Hepatocyte (in vitro differentiated cells): ENCODE measurements at regions not wholly inside any gene's neighbourhood (a gene's known extent, or its start where the extent isn't known, plus 50 kb on each side); places are given as distances from the start of the nearest gene placed in this dataset.
A peak's percentile ranks its signal among the peaks of the same experiment; 100 is the strongest.

ENCODE experiments used
- DNase-seq: peaks from one replicate; pipeline ENCODE4 v3.0.0-alpha.2; 2016; ENCODE audit warnings: low spot score
- H2AFZ ChIP-seq: fragments of 200-600 bp; sonication (generic); 2 replicates; pipeline ENCODE4 v1.6.0; 2016; ENCODE audit warnings: antibody characterized with exemption, mild to moderate bottlenecking
- H3K27ac ChIP-seq: fragments of 200-600 bp; sonication (generic); 2 replicates; pipeline ENCODE4 v1.5.1; 2016; ENCODE audit warnings: mild to moderate bottlenecking
- H3K27me3 ChIP-seq: fragments of 200-600 bp; sonication (generic); 2 replicates; pipeline ENCODE4 v1.6.1; 2016
- H3K36me3 ChIP-seq: fragments of 200-600 bp; sonication (generic); replicated peaks from 2 replicates; pipeline ENCODE4 v1.5.1; 2016; ENCODE audit warnings: low read depth; ENCODE audit not compliant: insufficient read depth
- H3K4me1 ChIP-seq: fragments of 200-600 bp; sonication (generic); 2 replicates; pipeline ENCODE4 v1.5.1; 2016; ENCODE audit warnings: mild to moderate bottlenecking, moderate library complexity; ENCODE audit not compliant: insufficient read depth
- H3K4me2 ChIP-seq: fragments of 200-600 bp; sonication (generic); 2 replicates; pipeline ENCODE4 v1.6.0; 2016
- H3K4me3 ChIP-seq: fragments of 200-600 bp; sonication (generic); 2 replicates; pipeline ENCODE4 v1.5.1; 2016; ENCODE audit warnings: mild to moderate bottlenecking
- H3K79me2 ChIP-seq: fragments of 200-600 bp; sonication (generic); 2 replicates; pipeline ENCODE4 v1.6.0; 2017; ENCODE audit warnings: mild to moderate bottlenecking
- H3K9me2 ChIP-seq: fragments of 200-600 bp; sonication (generic); replicated peaks from 2 replicates; pipeline ENCODE4 v1.6.0; 2017; ENCODE audit warnings: mild to moderate bottlenecking; ENCODE audit not compliant: insufficient read depth
- H3K9me3 ChIP-seq: fragments of 200-600 bp; sonication (generic); 2 replicates; pipeline ENCODE4 v1.5.1; 2016; ENCODE audit warnings: low read depth, mild to moderate bottlenecking
- H4K20me1 ChIP-seq: fragments of 200-600 bp; sonication (generic); 2 replicates; pipeline ENCODE4 v1.6.0; 2016; ENCODE audit warnings: mild to moderate bottlenecking; ENCODE audit not compliant: insufficient read depth, poor library complexity, severe bottlenecking
- CTCF ChIP-seq: fragments of 200-600 bp; sonication (generic); IDR thresholded peaks from 2 replicates; pipeline ENCODE4 v1.5.1; 2016; ENCODE audit warnings: antibody characterized with exemption, mild to moderate bottlenecking; ENCODE audit not compliant: poor library complexity
- EZH2 ChIP-seq: fragments of 200-600 bp; sonication (generic); IDR thresholded peaks from 2 replicates; pipeline ENCODE4 v1.6.1; 2016; ENCODE audit warnings: antibody characterized with exemption, mild to moderate bottlenecking, borderline replicate concordance
- EZH2phosphoT487 ChIP-seq: fragments of 200-600 bp; sonication (generic); IDR thresholded peaks from one replicate; pipeline ENCODE4 v1.6.1; 2018; ENCODE audit warnings: antibody characterized with exemption, mild to moderate bottlenecking, low read depth, moderate library complexity; ENCODE audit not compliant: unreplicated experiment, severe bottlenecking
- WGBS: methylation state at CpG from one replicate; pipeline ENCODE4 v1.1.6; 2016; ENCODE audit warnings: low lambda C conversion rate; ENCODE audit errors: missing lambda C conversion rate; 5-methylcytosine and 5-hydroxymethylcytosine counted together

- no peak overlapping the region for H3K4me2 ChIP-seq
- H3K9me3 ChIP-seq = no peaks in the 10 kb centered on the region
- H3K79me2 ChIP-seq = no peaks in the 10 kb centered on the region
- H3K4me1 ChIP-seq = peaks cover 18% of the 10 kb centered on the region
- no peaks in the 10 kb centered on the region for H4K20me1 ChIP-seq
- DNase-seq = no peak
- no peaks in the 10 kb centered on the region for H3K36me3 ChIP-seq
- no peak overlapping the region for H2AFZ ChIP-seq
- H3K27ac ChIP-seq = no peak overlapping the region
- TF ChIP-seq CTCF (no peak), EZH2phosphoT487 (no peak), EZH2 (no peak)
- 90% methylated on average over 1 of the region's 1 CpG for WGBS
- H3K27me3 ChIP-seq = peaks cover 8% of the 10 kb centered on the region
- no peak overlapping the region for H3K4me3 ChIP-seq
- no peaks in the 10 kb centered on the region for H3K9me2 ChIP-seq
These were observed 124.6 kb upstream of the SEC61G start for GRCh38 chr7:54883576-54883975.

GRCh38 chr7:54885285-54885684, 126.3 kb upstream of the SEC61G start:
- no peak for TF ChIP-seq CTCF
- TF ChIP-seq EZH2 = no peak
- TF ChIP-seq EZH2phosphoT487 = no peak
- H3K27ac ChIP-seq = no peak overlapping the region
- no peak overlapping the region for H2AFZ ChIP-seq
- H3K36me3 ChIP-seq = no peaks in the 10 kb centered on the region
- H3K4me2 ChIP-seq = no peak overlapping the region
- no peaks in the 10 kb centered on the region for H3K79me2 ChIP-seq
- no peak overlapping the region for H3K4me3 ChIP-seq
- H3K9me2 ChIP-seq = no peaks in the 10 kb centered on the region
- H4K20me1 ChIP-seq = no peaks in the 10 kb centered on the region
- no peaks in the 10 kb centered on the region for H3K9me3 ChIP-seq
- WGBS = 97% methylated on average over 1 of the region's 1 CpG
- peaks cover 11% of the 10 kb centered on the region for H3K27me3 ChIP-seq
- DNase-seq = no peak
- peaks cover 9% of the 10 kb centered on the region for H3K4me1 ChIP-seq

GRCh38 chr7:54888067-54888733, 129.2 kb upstream of the SEC61G start:
- peak overlapping the region; percentile 86 for H3K4me2 ChIP-seq
- H3K79me2 ChIP-seq = no peaks in the 10 kb centered on the region
- H3K9me3 ChIP-seq = no peaks in the 10 kb centered on the region
- H3K4me1 ChIP-seq = no peaks in the 10 kb centered on the region
- peaks cover 11% of the 10 kb centered on the region for H3K27me3 ChIP-seq
- TF ChIP-seq EZH2phosphoT487 (no peak), CTCF (no peak), EZH2 (no peak)
- no peaks in the 10 kb centered on the region for H3K36me3 ChIP-seq
- DNase-seq = no peak
- H3K9me2 ChIP-seq = no peaks in the 10 kb centered on the region
- 38% methylated on average over 26 of the region's 26 CpGs for WGBS
- peak overlapping the region; percentile 59 for H2AFZ ChIP-seq
- H3K4me3 ChIP-seq = peak overlapping the region; percentile 11
- no peak overlapping the region for H3K27ac ChIP-seq
- no peaks in the 10 kb centered on the region for H4K20me1 ChIP-seq
